Lung (tissue), 11 donors: ENCODE measurements at regions not wholly inside any gene's neighbourhood (a gene's known extent, or its start where the extent isn't known, plus 50 kb on each side); places are given as distances from the start of the nearest gene placed in this dataset.

Source experiments
- ATAC-seq: fragments of 200-7000 bp; cut with Tn5 transposase; one replicate; pipeline ENCODE4 v1.9.1; 2020; ENCODE audit warnings: moderate number of reproducible peaks; ENCODE audit not compliant: insufficient read depth, low FRiP score
- DNase-seq, 3 donors: peaks; one replicate each; pipeline ENCODE4 v3.0.0-alpha.2; 2013 to 2017
- H3K27ac ChIP-seq, 2 donors: one replicate each; pipeline ENCODE4 v1.5.1; 2013; ENCODE audit warnings: mild to moderate bottlenecking in 2 of 2, moderate library complexity in 2 of 2, control low read depth in 1 of 2, inconsistent platforms in 1 of 2, low read depth in 1 of 2, low read length in 1 of 2
- H3K27me3 ChIP-seq, 3 donors: one replicate each; pipeline ENCODE4 v1.5.1; 2013; ENCODE audit warnings: low read length in 2 of 3; ENCODE audit not compliant: control insufficient read depth in 3 of 3, insufficient read depth in 3 of 3
- H3K36me3 ChIP-seq, 4 donors: one replicate each; pipeline ENCODE4 v1.5.1; 2013; ENCODE audit warnings: low read length in 4 of 4, mild to moderate bottlenecking in 1 of 4, moderate library complexity in 1 of 4; ENCODE audit not compliant: control insufficient read depth in 4 of 4, insufficient read depth in 4 of 4
- H3K4me1 ChIP-seq, 5 donors: one replicate each; pipeline ENCODE4 v1.5.1; 2013; ENCODE audit warnings: low read length in 5 of 5, mild to moderate bottlenecking in 2 of 5, moderate library complexity in 1 of 5; ENCODE audit not compliant: control insufficient read depth in 5 of 5, insufficient read depth in 5 of 5
- H3K4me3 ChIP-seq: one replicate; pipeline ENCODE4 v1.5.1; 2013; ENCODE audit warnings: mild to moderate bottlenecking, control low read depth, moderate library complexity
- H3K9ac ChIP-seq, 2 donors: one replicate each; pipeline ENCODE4 v1.5.1; 2013; ENCODE audit warnings: low read length in 2 of 2, control low read depth in 1 of 2; ENCODE audit not compliant: insufficient read depth in 1 of 2
- H3K9me3 ChIP-seq, 4 donors: one replicate each; pipeline ENCODE4 v1.5.1; 2013; ENCODE audit warnings: low read length in 3 of 4, mild to moderate bottlenecking in 1 of 4, moderate library complexity in 1 of 4; ENCODE audit not compliant: control insufficient read depth in 4 of 4, insufficient read depth in 3 of 4
- WGBS, 2 donors: extraction: QIAGEN DNeasy Blood & Tissue Kit; methylation state at CpG; one replicate each; pipeline ENCODE4 v1.1.7; 2013; 5-methylcytosine and 5-hydroxymethylcytosine counted together
- TF ChIP-seq, protein P1 (sequence below): IDR thresholded peaks from 2 replicates; pipeline ENCODE4 v1.5.1; 2012; ENCODE audit warnings: mild to moderate bottlenecking; ENCODE audit errors: control extremely low read depth, extremely low read depth
- donor health status: control.
- donor health status: control.
- donor health status: Bipolar disorder and iron deficiency.
- donor health status: healthy.
- donor health status: DM: yes; HTN: yes; CAD: no.

DNA sequence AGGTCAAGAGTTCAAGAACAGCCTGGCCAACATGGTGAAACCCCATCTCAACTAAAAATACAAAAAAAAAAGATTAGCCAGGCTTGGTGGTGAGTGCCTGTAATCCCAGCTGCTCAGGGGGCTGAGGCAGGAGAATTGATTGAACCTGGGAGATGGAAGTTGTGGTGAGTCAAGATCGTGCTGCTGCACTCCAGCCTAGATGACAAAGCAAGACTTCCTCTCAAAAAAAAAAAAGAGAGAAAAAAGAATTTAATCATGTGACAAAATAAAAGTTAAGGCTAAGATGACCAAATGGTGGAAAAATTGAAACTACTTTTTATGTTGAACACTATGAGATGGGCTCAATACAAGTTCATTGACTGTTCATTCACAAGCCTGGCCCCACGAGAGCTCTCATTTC, 141.1 kb upstream of the WDR11 start:
- Histone ChIP-seq H3K4me1 (peaks cover 0 to 3% (median 0%) of the 10 kb centered on the region in 5 donors), H3K27me3 (no peaks in the 10 kb centered on the region), H3K36me3 (no peaks in the 10 kb centered on the region), H3K27ac (no peak overlapping the region), H3K9me3 (no peaks in the 10 kb centered on the region), H3K9ac (no peak overlapping the region), H3K4me3 (no peak overlapping the region)
- ATAC-seq (no peak), DNase-seq (no peak)
- TF ChIP-seq, protein P1, sequence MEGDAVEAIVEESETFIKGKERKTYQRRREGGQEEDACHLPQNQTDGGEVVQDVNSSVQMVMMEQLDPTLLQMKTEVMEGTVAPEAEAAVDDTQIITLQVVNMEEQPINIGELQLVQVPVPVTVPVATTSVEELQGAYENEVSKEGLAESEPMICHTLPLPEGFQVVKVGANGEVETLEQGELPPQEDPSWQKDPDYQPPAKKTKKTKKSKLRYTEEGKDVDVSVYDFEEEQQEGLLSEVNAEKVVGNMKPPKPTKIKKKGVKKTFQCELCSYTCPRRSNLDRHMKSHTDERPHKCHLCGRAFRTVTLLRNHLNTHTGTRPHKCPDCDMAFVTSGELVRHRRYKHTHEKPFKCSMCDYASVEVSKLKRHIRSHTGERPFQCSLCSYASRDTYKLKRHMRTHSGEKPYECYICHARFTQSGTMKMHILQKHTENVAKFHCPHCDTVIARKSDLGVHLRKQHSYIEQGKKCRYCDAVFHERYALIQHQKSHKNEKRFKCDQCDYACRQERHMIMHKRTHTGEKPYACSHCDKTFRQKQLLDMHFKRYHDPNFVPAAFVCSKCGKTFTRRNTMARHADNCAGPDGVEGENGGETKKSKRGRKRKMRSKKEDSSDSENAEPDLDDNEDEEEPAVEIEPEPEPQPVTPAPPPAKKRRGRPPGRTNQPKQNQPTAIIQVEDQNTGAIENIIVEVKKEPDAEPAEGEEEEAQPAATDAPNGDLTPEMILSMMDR = no peak
- WGBS, 2 donors = 49 to 65% methylated on average over 2 of the region's 2 CpGs

DNA sequence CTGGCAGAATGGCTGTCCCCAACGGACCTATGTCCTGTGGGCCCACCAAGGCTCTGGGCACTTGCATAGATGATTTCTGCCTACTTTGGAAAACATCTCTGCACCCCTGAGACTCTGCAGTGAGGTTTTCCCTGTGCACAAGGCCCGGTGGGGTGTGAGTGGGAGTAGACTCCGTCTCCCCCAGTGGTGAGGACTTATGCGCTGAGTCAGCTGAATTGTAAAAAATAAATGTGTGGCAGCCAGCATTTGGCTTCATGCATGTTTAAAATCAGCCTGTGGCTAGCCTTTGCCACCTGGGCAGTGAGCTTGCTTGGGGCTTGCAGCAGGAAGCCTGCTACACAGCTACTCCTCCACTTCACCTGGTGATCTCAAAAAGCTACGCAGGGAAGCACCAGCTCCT, 139.3 kb upstream of the WDR11 start:
- no peak for DNase-seq
- TF ChIP-seq, protein P1 = no peak
- 86 to 92% methylated on average over 5 of the region's 5 CpGs for WGBS, 2 donors
- Histone ChIP-seq H3K9ac (no peak overlapping the region), H3K4me1 (peaks cover 0 to 3% (median 0%) of the 10 kb centered on the region in 5 donors), H3K27ac (no peak overlapping the region), H3K4me3 (no peak overlapping the region), H3K27me3 (no peaks in the 10 kb centered on the region), H3K36me3 (no peaks in the 10 kb centered on the region), H3K9me3 (no peaks in the 10 kb centered on the region)
- no peak for ATAC-seq

GRCh38 chr10:120713573-120714205, 137.5 kb upstream of the WDR11 start:
- Histone ChIP-seq H3K4me1 (peaks cover 0 to 3% (median 0%) of the 10 kb centered on the region in 5 donors), H3K27me3 (no peaks in the 10 kb centered on the region), H3K9ac (no peak overlapping the region), H3K4me3 (no peak overlapping the region), H3K9me3 (no peaks in the 10 kb centered on the region), H3K27ac (no peak overlapping the region), H3K36me3 (no peaks in the 10 kb centered on the region)
- no peak for ATAC-seq
- 50 to 51% methylated on average over 2 of the region's 2 CpGs for WGBS, 2 donors
- no peak for DNase-seq
- TF ChIP-seq, protein P1 = no peak

DNA sequence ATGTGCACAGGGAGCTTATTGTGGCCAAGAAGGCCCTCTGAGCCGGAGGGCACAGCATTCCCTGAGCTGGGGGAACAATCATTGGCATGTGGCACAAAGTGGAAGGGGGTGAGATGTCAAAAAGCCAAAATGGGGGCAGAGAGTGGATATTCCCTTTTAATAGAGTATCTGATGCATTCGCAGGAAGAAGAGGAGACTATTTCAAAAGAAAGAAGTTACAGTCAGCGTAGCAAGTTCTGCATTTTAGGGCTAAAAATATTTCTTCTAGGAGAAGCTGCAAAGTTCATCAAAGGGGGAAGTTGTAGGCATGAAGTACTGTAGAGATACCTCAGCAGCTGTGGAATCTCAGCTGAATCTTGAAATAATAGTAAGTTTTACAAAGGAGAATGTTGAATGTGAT, 136.0 kb upstream of the WDR11 start:
- H3K27ac ChIP-seq = no peak overlapping the region
- no peak overlapping the region for H3K9ac ChIP-seq
- TF ChIP-seq, protein P1 = no peak
- H3K4me1 ChIP-seq = peaks cover 0 to 3% (median 0%) of the 10 kb centered on the region in 5 donors
- peak in 1 of 3 donors; percentile 0 for DNase-seq
- no peak overlapping the region for H3K4me3 ChIP-seq
- no peaks in the 10 kb centered on the region for H3K9me3 ChIP-seq
- ATAC-seq = peak; percentile 41
- H3K36me3 ChIP-seq = no peaks in the 10 kb centered on the region
- H3K27me3 ChIP-seq = no peaks in the 10 kb centered on the region
- WGBS, 2 donors = 41 to 65% methylated on average over 3 of the region's 3 CpGs
